CD4-positive, alpha-beta T cell treated with Interleukin-2 at 100 ng/mL for 4 hours (primary cell): ENCODE measurements at regions not wholly inside any gene's neighbourhood (a gene's known extent, or its start where the extent isn't known, plus 50 kb on each side); places are given as distances from the start of the nearest gene placed in this dataset.

ENCODE experiments used
- DNase-seq: peaks from one replicate; pipeline ENCODE4 v3.0.0-alpha.2; 2020; ENCODE audit warnings: low spot score

DNA sequence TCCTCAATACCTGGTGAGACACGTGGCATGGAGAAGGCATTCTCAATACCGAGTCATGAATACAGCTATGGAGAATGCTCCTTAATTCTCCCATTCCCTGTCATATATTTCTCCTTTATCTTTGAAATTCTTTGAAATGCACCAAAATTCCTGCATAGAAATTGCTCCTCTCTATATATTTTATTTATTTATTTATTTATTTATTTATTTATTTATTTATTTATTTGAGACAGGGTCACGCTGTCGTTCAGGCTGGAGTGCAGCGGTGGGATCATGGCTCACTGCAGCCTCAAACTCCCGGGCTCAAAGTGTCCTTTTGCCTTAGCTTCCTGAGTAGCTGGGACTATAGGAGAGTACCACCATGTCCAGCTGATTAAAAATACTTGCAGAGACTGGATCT, 190.3 kb upstream of the MAF start:
- DNase-seq: no peak

DNA sequence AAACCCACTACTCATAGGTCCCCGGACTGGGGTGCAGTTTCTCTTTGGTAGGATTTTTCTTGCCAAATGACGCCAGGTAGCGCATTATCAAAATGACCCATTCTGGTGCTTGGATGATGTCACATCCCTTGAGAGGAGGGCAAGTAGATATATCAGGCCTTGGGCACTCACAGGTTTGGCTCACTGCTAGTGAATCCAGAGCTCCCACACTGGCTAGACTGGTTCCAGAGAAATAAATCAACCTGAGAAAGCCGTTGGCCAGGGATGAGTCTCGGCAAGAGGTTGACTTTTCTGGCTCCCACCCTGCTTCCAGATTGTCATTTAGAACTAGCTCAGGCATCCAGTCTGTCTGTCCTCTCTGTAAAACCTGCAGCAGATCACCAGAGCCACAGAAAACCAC, 188.4 kb upstream of the MAF start:
- no peak for DNase-seq

DNA sequence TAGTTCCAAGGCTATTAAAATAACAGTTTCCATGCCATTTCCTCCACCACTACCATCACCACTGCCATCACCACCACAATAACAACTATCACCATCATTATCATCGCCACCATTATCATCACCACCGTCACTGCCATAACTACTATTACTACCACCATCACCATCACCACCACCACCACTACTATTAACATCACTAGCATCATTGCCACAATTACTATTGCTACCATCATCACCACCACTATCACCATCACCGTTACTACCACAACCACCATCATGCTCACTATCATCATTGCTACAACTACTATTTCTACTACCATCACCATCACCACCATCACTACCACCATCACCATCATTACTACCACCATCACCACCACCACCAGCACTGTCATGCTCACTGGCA, 185.9 kb upstream of the MAF start:
- no peak for DNase-seq

DNA sequence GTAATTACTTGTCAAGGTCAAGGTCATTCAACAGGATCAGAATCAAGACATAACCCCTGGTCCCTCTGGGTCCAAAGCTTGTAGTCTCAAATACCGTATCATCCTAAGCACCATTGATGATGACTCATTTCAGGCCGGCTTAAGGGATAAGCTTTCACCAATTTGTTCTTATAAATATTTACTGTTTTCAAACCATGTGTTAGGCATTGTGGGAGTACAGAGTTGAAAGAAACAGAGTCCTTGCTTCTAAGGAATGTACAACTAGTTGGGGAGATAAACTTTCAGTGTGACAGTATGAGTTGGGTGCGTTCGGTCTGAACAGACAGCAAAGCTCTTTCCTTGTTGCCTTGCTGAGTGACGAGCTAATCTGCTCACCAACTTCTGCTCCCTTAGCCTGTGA, 183.5 kb upstream of the MAF start:
- no peak for DNase-seq

DNA sequence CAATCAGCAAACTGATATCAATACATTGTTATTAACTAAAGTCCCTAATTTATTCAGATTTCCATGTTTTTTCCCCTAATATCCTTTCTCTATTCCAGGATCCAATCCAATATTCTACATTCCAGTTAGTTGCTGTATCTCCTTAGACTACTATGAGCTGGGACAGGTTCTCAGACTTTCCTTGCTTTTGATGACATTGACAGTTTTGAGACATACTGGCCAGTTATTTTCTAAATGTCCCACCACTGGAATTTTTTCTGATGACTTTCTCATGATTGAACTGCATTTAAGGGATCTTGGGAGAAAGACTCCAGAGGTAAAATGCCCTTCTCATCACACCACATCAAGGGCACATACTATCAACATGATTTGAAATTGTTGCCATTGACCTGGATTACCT, 177.1 kb upstream of the MAF start:
- no peak for DNase-seq

DNA sequence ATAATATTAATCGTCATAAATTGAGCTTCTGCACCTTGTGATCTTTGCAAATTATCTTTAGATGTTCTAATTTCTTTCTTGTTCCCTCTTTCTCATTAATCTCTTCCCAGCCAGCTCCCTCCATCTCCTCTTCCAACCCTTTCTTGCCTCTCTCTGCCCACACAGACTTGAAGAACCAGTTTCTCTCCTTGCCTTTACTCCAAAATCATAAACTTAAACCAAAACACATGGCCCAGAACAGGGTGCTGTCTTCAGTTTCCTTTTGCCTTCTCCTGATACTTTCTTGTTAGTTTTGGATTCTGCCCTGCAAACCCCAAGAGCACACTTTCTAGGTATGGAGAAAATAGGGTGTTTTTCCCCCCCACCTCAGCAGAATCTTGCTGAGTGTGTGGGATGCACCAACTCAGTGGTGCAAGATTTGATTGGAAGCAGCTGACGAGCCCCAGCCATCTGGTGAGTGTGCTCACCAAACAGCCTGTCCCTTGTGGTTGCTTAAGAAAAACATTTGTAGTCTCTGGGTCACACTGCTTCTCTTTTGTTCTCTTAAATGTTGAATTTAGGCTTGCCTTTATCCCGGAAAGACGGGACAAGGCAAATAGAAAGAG, 175.8 kb upstream of the MAF start:
- no peak for DNase-seq

DNA sequence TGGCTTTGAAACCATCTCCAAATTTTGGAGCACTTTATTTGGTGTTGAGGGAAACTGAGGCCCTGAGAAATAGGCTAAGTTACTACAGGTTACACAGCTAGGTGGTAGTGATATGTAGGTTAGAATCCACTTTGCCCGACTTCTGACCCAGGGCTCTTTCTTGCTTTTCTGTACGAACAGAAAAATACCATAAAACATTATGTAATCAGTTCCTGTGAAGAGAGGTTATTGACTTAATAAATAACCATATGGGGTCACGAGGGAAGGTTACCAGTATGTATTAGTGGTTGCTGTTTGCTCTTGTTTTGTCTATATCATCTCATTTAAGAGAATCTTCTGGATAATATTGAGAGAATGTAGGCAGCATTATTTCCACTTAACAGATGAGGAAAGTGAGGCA, 172.2 kb upstream of the MAF start:
- DNase-seq: no peak

DNA sequence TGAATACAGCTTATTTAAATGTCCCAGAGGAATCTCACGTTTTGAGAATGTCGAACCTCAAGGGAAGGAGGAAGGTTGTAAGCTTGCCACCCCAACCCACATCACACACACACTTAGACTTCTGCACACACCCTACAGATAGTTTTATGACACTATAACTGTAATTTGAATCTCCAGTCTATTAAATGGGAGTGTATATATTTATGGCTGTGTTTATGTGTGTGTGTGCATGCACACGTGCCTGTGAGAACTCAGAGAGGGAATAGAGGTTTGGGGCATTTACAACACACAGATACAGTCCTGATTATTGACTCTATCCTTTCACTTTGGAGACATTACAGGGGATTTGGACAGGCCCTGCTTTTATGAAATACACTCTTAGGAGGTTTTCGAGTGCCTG, 171.5 kb upstream of the MAF start:
- DNase-seq: no peak

DNA sequence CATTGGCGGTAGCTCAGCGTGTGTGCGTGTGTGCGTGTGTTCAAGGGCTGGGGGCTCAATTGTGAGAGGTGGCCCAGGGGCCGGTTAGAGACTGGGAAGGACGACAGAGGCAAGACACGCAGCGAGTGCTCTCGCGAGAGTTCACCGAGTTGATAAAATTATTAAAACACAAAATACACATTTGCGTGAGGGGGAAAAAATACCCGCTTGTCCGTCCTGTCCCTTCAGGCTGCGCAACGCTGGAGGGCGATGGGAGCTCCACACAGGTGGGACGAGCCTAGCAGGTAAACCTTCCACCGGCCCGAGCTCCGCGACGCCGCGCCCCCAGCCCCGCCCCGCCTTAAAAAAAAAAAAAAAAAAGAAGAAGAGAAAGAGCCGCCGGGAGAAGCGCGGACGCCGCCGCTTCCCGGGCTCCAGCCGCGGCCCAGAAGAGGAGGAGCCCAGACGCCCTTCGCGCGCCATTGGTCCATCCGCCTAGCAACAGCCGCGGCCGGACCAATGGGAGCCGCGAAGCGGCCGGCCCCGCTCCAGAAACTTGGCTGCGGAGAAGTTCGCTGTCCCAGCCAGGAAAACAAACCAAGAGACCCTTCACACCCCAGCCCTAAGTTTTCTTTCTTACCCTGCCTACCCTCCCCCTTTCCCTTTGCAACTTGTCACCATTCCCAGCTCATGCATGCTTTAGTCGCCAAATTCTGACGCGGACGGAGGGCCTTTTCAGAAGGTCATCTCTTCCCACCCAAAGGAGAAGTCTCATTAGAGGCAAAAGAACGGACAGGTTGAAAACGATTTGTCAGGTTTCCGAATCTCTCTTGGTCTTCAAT, 169.9 kb upstream of the MAF start:
- DNase-seq: peak; percentile 72

DNA sequence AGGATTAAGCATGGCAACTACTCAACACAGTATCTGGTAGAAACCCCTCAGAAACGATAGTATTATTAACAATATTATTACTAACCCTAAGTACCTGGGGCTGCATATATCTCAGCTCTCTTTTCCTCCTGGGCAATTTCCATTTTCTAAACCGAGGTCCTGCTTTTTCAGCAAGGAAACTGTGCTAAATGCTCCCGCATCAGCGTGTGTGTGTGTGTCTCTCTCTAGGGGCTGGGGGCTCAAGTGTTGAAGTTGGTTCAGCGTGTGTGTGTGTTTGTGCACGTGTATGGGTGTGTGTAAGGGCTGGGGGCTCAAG, 169.3 kb upstream of the MAF start:
- no peak for DNase-seq

DNA sequence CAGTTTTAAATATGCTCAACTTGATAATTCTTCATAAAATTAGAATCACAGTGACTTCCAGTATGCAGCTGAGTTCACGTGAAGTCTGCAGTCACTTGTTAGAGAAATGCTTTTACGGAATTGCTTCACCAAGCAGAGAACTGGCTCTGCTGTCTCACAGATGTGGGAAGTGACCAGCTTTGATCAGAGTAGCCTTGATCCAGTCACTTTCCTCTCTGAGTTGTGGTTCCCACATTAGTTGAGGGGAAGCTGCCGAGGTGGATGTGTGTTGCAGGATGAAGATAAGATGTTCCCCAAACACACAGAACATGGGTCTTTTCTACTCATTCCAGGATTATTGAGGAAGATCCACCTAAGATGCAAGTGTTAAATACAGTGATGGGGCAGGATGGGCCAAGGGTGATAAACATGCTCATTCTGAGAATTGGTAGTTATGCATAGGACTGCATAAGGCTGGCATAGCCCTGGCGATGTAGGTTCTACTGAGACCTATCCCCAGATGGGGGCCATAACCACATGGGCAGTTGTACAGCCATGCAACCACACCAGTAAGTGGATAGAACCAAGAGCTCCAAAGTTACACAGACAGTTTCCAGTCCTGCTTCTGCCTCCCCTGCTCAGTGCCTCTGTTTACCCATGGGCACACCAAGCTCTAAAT, 168.9 kb upstream of the MAF start:
- no peak for DNase-seq

DNA sequence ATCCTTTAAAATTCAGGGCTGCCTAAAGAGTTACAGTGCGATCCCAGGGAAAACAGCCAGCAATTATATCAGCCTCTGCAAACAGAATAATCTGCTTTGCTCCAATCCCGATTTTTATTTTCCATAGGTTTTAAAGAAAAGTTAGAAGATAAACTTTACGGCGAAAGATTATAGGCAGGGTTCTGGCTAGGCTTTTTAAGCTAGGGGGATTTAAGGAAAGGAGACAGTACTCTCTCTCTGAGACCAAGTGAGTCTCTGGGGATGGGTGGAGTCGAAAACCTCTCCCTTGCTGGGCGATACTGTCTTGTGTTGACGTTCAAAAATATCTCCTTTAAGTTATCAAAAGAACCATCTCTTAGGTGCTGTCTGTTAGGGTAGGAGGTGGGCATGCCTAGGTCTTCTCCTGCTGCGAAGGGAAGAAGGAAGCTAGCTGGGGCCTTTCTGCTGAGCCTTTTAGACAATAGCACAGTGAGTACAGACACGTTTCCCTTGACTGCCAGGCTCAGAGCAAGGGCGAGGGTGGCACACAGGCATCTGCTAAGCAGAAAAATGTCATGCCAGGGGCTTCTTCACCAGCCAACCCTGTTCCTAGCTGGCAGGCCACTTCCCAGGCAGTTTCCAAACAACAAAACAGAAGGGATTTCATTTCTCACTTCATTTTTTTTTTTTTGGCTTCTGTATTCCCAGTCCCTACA, 167.9 kb upstream of the MAF start:
- DNase-seq: no peak

DNA sequence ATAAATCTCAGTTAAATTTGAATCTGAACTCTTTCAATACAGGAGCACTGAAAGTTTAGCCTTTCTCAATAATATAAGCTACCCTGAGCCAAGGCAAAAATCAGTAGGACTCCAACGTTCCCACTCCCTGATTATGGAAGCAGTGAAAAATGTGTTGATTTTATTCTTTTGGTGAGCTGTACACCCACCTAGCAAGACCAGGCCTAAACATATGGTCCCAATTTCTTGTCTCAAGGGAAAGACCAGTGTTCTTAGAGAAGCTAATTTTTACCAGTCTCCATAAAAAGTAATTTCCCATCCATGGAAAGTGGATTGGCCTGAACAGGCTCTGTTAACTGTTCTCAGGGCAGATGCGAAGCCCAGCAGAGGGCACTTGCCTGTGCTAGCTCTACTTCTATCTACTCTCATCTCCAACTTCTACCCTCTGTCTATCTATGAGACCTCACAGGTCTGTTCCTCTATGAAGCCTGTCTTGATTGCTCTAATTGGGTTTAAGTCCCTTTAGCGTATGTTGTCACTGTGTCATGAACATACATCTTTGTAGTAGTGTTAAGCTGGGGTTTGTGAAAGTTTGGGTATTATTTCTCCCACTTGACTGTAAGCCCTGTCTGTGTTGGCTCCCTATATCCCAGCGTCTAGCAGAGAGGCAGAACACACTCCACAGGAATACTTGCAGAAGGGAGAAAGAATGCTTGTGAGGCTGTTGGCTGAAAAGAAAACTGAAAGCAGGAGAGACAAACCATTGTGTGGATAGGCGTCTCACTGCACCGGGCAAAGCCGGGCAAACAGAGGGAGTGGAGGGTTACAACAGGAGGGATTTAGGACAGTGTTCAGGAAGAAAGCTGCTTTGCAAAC, 167.1 kb upstream of the MAF start:
- no peak for DNase-seq

DNA sequence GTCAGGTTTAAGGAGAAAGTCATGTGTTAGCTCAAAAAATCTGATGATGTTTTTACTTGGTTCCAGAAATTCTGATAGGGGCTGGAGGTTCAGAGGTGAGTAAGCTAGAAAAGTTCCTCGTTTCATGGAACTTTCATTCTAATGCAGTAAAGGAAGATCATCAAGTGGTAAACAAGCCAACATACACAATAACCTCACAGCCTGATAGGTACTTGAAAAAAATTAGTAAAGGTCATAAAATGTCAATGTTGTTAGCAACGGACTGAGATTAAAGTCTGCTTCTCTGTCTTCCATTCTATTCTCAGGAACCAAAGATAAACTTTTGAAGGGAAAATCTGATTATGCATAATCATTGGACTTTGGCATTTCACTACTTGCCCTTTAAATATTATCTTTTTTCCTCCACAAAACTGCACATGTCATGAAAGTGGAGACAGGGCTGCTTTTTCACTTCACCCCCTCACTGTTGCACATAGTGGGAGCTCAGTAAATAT, 165.4 kb upstream of the MAF start:
- no peak for DNase-seq

DNA sequence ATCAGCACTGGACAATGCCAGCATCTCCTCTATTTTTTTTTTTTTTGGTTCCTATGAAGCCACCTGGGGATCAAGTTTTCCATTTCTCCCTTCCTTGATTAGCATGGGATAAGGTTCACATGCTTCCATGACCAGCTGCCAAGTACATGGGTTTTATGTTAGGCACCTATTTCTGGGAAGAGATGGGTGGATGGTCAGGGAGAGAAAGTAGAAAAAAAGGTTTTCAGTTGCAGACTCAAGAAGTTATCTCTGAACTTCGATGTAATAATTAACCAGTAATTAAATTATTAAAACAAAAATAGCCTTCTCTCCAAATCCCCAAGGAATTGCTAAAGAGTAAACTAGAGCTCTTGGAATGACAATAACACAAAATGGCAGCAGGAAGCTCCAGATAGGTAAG, 164.9 kb upstream of the MAF start:
- DNase-seq: no peak

DNA sequence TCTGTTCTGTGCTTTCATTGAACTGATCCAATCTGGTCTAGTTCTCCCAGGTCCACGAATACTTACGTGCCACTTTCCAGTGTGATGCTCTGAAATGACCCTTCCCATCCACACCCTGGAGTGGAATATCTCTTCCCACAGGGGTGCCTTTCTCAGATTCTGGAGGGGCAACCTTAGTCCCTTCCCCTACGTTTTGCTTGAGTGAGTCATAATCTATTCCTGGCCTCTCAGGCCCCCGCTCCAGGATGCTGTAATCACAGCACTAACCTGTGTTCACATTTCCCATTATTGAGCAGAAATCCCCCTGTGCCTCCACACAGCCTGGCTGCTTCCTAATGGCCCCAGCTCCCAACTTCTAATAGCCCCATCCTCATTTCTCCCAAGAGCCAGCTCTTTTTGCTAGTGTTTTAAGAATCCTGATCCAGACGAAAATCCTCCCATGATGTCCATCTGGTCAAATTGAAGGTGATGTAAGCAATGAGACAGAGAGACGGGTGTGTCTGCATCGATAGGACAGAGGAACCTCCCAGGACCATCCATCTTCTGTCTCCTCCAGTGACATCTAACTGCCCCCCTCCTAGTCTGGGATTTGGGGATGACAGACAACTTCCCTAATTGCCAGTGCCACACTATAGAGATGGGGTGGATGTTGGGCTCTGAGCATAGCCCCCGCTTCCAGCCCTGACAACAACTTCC, 164.0 kb upstream of the MAF start:
- no peak for DNase-seq

DNA sequence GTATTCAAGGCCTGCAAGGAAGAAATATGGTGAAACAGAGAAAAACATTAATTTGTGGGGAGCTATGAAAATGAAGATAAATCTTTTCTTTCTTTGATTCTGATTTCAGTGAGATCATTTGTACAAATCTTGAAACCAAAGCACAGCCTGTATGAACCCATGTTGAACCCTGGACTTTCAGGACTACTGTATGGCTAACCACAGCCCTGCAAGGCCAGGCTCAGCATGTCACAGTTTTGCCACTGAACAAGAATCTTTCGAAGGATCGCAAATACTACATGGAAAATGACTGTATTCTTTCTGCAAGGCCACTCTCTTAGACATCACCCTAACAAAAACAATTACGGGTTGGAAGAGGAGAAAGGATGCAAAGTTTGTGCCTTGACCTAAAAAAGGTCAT, 161.7 kb upstream of the MAF start:
- DNase-seq: no peak

DNA sequence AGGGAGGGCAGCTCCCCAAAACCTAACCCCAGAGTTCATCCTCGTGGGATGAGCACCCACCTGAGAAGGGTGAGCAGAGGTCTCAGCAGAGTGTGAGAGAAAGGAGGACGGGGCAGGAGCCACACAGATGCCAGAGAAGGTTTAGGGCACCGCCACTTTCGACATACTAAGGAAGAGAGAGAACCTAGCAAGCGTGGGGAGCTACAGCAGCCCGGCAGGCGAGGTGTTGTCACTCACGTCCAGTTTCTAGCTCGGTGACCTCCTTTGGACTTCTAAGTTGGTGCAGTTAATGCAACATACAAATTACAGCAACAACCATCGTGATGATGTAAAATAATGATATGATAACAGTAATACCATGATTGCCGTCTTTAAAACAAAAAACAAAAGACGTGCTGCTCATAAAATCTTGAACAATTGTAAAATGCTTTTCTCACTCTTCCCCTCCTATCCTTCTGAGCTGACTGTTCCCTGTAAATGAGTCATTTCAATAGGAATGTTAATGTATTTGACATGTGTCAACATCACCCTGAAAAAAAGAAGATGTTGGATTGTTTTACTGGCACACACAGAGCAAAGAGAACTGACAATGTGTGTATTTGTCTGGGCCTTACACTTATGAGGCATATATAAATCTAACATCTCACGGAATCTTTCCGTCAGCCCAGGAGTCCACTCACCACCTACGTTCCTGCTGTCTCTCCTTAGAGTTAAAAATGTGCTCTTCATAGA, 158.2 kb upstream of the MAF start:
- no peak for DNase-seq

DNA sequence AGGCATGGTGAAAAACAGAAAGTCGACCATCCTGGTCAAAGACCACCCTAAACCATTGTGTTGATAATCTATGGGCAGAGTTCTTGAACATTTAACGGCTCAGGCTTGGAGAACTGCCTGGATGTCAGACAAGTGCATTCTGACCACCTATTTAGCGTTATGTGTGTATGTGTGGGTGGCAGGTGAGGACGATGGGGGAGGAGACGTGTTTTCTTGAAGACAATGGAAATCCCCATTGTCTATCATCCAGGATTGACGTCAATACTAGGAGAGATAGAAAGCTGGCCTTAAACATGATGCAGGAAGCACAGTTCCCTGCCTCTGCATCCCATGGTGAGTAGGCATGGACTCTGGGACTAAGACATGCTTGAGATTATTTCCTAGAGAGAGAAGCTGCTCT, 157.4 kb upstream of the MAF start:
- no peak for DNase-seq

DNA sequence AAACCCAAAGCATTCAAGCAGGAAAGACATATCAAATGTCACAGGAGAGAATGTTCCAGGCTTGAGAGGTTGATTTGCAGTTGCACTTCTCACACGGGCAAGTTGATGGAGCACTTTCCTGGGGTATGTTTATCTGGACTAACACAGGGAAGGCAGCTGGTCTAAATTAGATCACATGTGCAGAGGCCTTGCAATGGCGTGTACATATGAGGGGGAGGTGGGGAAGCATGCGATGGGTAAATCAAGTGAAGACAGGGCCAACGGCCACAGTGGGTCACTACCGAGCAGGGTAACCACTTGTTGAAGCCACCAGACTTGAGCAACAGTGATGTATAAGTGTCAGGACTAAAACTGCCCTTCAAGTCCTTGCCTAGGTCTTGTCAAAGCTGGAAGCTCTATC, 156.6 kb upstream of the MAF start:
- no peak for DNase-seq

DNA sequence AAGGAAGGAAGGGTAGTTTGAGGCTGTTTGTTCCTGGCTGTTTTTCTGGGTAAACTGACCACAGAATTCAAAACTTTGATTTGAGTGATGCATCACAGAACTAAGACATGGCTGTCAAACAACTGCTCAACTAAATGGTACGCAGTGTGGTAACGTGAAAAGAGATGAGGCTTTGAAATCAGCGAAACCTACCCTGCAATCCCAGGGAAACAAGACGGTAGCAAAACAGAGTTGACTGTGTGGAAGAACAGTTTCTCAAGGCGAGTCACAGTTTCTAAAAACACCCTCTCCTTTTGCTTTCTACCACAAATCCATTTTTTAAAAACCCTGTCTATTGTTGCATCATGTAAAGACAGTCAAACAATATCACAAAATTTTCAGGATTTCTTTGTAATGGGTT, 156.0 kb upstream of the MAF start:
- no peak for DNase-seq
